ENCODE measurements at regions not wholly inside any gene's neighbourhood (a gene's known extent, or its start where the extent isn't known, plus 50 kb on each side); places are given as distances from the start of the nearest gene placed in this dataset.
A peak's percentile ranks its signal among the peaks of the same experiment; 100 is the strongest.

DNA sequence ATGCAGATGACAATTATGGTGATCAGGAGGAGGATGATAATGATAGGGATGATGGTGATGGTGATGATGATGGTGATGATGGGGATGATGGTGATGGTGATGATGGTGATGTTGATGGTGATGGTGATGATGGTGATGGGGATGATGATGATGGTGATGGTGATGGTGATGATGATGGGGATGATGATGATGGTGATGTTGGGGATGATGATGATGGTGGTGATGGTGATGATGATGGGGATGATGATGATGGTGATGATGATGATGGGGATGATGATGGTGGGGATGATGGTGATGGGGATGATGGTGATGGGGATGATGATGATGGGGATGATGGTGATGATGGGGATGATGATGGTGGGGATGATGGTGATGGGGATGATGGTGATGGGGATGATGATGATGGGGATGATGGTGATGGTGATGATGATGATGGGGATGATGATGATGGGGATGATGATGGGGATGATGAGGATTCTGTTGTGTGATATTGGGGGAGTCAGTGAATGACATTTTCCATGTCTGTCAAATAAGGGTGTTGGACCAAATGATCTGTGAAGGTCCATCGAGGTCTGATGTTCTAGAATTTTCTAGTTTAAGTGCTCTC lies 65.6 kb upstream of the RPL11 start:
- ATAC-seq (no peak), DNase-seq (no peak)
- H3K4me3 ChIP-seq (ENCODE audit: low read length): no peak overlapping the region
- WGBS: 86% methylated on average over 1 of the region's 1 CpG
- H3K4me1 ChIP-seq (ENCODE audit: control insufficient read depth, insufficient read depth, low read length): no peaks in the 10 kb centered on the region
- no peak overlapping the region for H3K27ac ChIP-seq (ENCODE audit: low read length)
- no peaks in the 10 kb centered on the region for H3K27me3 ChIP-seq (ENCODE audit: control insufficient read depth, insufficient read depth)
- intact Hi-C loops (cut with DNase I): no loop called here
- no peaks in the 10 kb centered on the region for H3K9me3 ChIP-seq (ENCODE audit: control insufficient read depth, low read length)

DNA sequence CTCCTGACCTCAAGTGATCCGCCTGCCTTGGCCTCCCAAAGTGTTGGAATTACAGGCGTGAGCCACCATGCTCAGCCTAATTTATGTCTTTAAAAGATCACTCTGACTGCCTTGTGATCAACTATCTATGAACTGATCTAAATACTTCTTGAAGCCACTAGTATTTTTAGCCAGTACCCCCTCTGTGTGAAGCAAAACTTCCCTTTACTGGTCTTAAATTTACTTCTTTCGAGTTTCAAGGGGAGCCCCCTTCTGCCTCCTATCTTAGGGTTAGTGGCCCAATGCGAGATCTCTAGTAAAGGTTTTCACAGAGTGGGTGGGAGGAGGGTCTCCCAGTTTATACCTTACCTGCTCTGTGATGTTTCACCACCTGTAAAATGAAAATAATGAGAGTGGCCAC lies 66.1 kb upstream of the RPL11 start:
- intact Hi-C loops (cut with DNase I): no loop called here
- no peak for DNase-seq
- Histone ChIP-seq H3K27ac (ENCODE audit: low read length) (no peak overlapping the region), H3K27me3 (ENCODE audit: control insufficient read depth, insufficient read depth) (no peaks in the 10 kb centered on the region), H3K4me1 (ENCODE audit: control insufficient read depth, insufficient read depth, low read length) (no peaks in the 10 kb centered on the region), H3K9me3 (ENCODE audit: control insufficient read depth, low read length) (no peaks in the 10 kb centered on the region), H3K4me3 (ENCODE audit: low read length) (no peak overlapping the region)
- 93% methylated on average over 4 of the region's 4 CpGs for WGBS
- no peak for ATAC-seq

DNA sequence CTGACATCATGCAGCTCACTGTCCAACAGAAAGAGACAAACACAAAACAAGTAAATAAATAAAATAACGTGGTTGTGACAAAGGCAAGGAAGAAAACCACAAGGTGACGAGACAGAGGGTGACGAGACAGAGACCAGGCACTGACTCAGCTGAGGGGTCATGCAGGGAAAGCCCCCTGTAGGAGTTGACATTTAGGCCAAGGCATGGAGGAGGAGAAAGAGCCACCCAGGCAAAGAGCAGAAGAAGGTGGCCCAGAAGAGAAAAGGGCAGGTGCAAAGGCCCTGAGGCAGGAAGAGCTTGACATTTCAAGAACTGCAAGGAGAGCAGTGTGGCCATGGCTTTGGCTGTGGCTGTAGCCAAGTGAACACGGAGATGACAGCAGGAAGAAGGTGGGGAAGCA lies 65.1 kb upstream of the ID3 start:
- Histone ChIP-seq H3K4me1 (ENCODE audit: control insufficient read depth, insufficient read depth, low read length) (no peaks in the 10 kb centered on the region), H3K27me3 (ENCODE audit: control insufficient read depth, insufficient read depth) (no peaks in the 10 kb centered on the region), H3K4me3 (ENCODE audit: low read length) (no peak overlapping the region), H3K9me3 (ENCODE audit: control insufficient read depth, low read length) (no peaks in the 10 kb centered on the region), H3K27ac (ENCODE audit: low read length) (no peak overlapping the region)
- no peak for DNase-seq
- intact Hi-C loops (cut with DNase I): no loop called here
- 80% methylated on average over 4 of the region's 4 CpGs for WGBS
- ATAC-seq: no peak

DNA sequence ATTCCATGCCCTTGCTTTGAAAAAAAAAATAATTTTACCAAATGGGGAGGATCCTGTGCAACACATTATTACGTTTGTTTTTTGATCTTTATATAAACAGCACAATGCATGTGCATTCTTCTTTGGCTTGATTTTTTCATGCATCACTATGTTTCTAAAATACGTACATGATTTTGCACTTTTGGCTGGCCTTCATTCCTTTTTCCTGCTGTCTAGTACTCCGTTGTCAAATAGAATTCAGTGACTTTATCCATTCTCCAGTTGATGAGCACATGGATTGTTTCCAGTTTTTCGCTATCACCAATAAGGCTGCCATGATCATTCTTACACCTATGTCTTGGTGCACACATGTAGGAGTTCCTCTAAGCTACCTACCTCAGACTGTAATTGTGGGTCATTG lies 63.0 kb upstream of the ID3 start:
- H3K4me3 ChIP-seq (ENCODE audit: low read length): no peak overlapping the region
- no peak for ATAC-seq
- H3K27me3 ChIP-seq (ENCODE audit: control insufficient read depth, insufficient read depth): no peaks in the 10 kb centered on the region
- peaks cover 3% of the 10 kb centered on the region for H3K4me1 ChIP-seq (ENCODE audit: control insufficient read depth, insufficient read depth, low read length)
- H3K27ac ChIP-seq (ENCODE audit: low read length): no peak overlapping the region
- intact Hi-C loops (cut with DNase I): no loop called here
- no peaks in the 10 kb centered on the region for H3K9me3 ChIP-seq (ENCODE audit: control insufficient read depth, low read length)
- no peak for DNase-seq
- 95% methylated on average over 4 of the region's 4 CpGs for WGBS

DNA sequence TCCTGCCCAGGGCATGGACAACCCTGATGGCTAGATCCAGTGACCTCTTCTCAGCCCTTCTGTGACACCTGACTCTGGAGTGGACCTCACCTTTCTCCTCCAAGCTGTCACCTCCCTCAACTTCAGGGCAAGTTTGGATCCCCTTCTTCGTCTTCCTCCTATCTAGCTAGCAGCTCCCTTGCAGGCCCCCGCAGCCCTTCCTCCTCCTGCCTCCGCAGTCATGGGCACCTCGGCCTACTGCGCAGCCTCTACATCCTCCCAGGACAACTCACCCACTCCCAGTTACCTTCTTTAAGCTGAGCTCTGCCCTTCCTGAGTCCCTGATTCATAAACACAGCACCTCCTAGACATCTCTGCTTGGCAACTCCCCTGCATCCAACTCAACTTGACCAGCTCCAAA lies 61.3 kb upstream of the ID3 start:
- intact Hi-C loops (cut with DNase I): no loop called here
- Histone ChIP-seq H3K27me3 (ENCODE audit: control insufficient read depth, insufficient read depth) (no peaks in the 10 kb centered on the region), H3K4me3 (ENCODE audit: low read length) (no peak overlapping the region), H3K4me1 (ENCODE audit: control insufficient read depth, insufficient read depth, low read length) (peaks cover 3% of the 10 kb centered on the region), H3K27ac (ENCODE audit: low read length) (no peak overlapping the region), H3K9me3 (ENCODE audit: control insufficient read depth, low read length) (no peaks in the 10 kb centered on the region)
- 95% methylated on average over 5 of the region's 5 CpGs for WGBS
- DNase-seq (no peak), ATAC-seq (no peak)

DNA sequence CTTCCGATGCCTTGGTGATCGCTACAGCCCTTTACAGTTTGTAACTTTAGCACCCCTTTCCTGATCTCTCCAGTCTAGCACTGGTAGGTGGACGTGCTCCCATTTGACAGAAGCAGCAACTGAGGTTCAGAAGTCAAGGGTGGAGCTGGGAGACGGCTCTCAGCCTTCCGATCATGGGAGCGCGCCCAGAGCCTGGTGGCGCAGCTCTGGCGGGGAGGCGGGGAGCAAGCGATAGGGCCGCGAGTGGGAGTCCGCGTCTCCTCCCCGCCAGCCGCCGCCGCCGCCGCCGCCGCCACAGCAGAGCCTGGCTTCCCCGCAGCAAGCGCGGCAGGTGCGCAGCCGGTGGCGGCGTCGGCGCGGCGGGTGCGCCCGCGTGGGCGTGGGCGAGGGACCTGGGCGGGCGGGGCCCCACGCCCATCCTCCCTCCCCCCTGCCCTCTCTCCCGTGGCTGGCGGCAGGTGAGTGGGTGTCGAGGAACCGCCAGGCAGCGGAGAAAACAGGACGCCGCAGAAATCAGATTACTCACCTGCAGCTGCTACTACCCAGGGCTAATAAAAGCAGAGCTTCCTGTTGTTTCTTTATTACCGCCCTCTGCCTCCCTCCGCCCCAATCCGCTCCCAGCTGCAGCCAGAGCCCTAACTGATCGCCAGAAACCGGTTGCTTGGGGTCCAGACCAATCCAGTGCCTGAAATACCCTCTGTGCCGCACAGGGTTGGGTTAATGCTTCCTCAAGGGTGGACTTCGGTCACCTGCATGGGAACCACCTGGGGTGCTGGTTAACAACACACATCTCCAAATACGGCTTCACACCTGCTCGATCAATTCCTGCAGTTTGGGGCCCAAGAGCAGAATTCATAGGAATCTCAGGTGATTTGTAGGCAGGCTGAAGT lies 60.2 kb upstream of the ID3 start:
- H3K4me3 ChIP-seq (ENCODE audit: low read length): peak overlapping the region; percentile 70
- WGBS: 8% methylated on average over 58 of the region's 58 CpGs
- ATAC-seq (peak; percentile 63 to 69), DNase-seq (peak; percentile 32 to 79 (median 72))
- H3K27me3 ChIP-seq (ENCODE audit: control insufficient read depth, insufficient read depth): no peaks in the 10 kb centered on the region
- H3K9me3 ChIP-seq (ENCODE audit: control insufficient read depth, low read length): no peaks in the 10 kb centered on the region
- H3K4me1 ChIP-seq (ENCODE audit: control insufficient read depth, insufficient read depth, low read length): peaks cover 3% of the 10 kb centered on the region
- H3K27ac ChIP-seq (ENCODE audit: low read length): no peak overlapping the region
- intact Hi-C loops (cut with DNase I): no loop called here

DNA sequence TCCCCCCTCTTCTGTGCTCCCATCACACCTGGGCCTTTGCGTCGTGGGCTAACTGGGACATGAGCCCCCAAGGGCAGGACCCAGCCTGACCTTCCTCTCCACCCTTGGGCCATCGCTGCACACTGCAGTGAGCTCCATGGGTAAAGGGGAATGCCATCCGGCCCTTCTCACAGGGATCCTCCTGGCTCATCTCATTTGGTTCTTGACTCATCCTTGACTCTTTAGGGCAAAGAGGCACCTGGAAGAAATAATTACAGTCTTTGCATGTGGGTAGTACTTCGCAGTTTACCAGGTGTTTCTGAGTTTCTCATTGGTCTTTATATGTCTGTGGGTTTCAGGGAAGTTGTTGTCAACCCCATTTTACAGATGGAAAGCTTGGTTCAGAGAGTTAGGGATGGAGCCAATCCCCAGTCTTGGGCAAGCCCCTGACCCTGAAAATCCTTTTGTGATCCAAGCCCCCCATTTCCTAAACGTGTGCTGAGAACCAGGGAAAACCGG lies 59.3 kb upstream of the ID3 start:
- DNase-seq (no peak), ATAC-seq (no peak)
- H3K9me3 ChIP-seq (ENCODE audit: control insufficient read depth, low read length): no peaks in the 10 kb centered on the region
- peaks cover 3% of the 10 kb centered on the region for H3K4me1 ChIP-seq (ENCODE audit: control insufficient read depth, insufficient read depth, low read length)
- H3K4me3 ChIP-seq (ENCODE audit: low read length): no peak overlapping the region
- H3K27me3 ChIP-seq (ENCODE audit: control insufficient read depth, insufficient read depth): no peaks in the 10 kb centered on the region
- no peak overlapping the region for H3K27ac ChIP-seq (ENCODE audit: low read length)
- WGBS: 87% methylated on average over 7 of the region's 7 CpGs
- intact Hi-C loops (cut with DNase I): no loop called here

DNA sequence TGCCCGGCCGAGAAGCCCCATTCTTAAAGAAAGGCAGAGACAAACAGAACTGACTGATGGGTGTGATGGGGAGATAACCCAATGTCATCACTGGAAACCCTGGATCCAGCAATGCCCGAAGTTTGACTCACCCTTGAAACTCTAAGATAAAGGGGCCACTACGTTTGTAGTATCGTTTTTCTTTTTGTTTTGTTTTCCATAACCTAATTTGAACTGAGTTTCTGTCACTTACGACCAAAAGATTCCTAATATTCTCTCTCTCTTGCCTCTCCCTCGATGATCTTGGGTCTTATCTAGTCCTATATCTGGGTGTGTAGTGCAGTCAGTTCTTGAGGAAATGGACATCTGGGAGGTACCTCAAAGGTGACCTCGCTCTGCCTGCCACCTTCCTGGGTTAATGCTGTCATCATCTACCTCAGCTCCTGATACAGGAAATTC lies 57.8 kb upstream of the ID3 start:
- no peak for ATAC-seq
- Histone ChIP-seq H3K27ac (ENCODE audit: low read length) (no peak overlapping the region), H3K27me3 (ENCODE audit: control insufficient read depth, insufficient read depth) (no peaks in the 10 kb centered on the region), H3K4me3 (ENCODE audit: low read length) (no peak overlapping the region), H3K4me1 (ENCODE audit: control insufficient read depth, insufficient read depth, low read length) (peaks cover 3% of the 10 kb centered on the region), H3K9me3 (ENCODE audit: control insufficient read depth, low read length) (no peaks in the 10 kb centered on the region)
- no peak for DNase-seq
- 68% methylated on average over 8 of the region's 8 CpGs for WGBS
- intact Hi-C loops (cut with DNase I): no loop called here

DNA sequence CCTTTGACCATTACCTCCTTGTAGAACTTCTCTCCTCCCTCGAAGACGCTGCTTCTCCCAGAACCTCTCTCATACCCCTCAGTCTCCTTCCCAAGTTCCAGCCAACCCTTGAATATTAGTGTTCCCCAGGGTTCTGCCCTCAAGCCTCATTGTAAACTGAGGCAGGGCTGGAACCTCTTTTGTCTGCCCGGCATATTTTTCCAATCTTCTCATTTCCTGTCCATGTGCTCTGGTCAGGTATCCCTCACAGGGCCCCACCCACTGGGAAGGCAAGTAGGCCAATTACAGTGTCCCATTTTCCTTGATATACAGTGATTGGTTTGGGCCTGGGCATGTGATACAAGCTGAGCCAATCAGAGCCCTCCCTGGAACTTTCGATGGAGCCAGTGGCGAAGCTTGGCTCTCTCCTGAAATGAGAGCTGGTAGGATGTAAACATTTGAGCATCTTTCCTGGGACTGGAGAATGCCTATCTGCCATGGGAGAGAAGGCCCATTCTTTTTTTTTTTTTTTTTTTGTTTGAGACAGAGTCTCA lies 57.1 kb upstream of the ID3 start:
- intact Hi-C loops (cut with DNase I): no loop called here
- no peak overlapping the region for H3K27ac ChIP-seq (ENCODE audit: low read length)
- H3K27me3 ChIP-seq (ENCODE audit: control insufficient read depth, insufficient read depth): no peaks in the 10 kb centered on the region
- DNase-seq (no peak), ATAC-seq (no peak)
- 93% methylated on average over 5 of the region's 5 CpGs for WGBS
- H3K4me3 ChIP-seq (ENCODE audit: low read length): no peak overlapping the region
- H3K4me1 ChIP-seq (ENCODE audit: control insufficient read depth, insufficient read depth, low read length): peaks cover 3% of the 10 kb centered on the region
- no peaks in the 10 kb centered on the region for H3K9me3 ChIP-seq (ENCODE audit: control insufficient read depth, low read length)

DNA sequence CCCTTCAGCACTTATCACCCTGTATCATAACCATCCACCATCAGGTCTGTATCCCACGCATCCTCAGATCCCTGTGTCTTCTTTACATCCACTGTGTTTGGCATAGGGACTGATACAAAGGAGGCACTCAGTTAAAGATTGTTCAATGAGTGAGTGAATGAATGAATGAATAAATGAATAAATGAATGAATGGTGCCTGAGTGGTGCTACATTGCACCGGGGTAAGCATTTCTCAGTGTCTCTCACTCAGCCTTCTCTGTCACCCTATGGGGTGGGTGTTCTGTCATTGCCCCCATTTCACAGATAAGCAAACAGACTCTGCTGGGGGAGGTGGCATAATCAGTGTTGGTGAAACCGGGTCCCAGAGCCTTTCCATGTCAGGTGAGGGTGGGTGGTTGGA lies 56.6 kb upstream of the ID3 start:
- 82% methylated on average over 3 of the region's 3 CpGs for WGBS
- Histone ChIP-seq H3K4me3 (ENCODE audit: low read length) (no peak overlapping the region), H3K4me1 (ENCODE audit: control insufficient read depth, insufficient read depth, low read length) (peaks cover 3% of the 10 kb centered on the region), H3K27ac (ENCODE audit: low read length) (no peak overlapping the region), H3K27me3 (ENCODE audit: control insufficient read depth, insufficient read depth) (no peaks in the 10 kb centered on the region), H3K9me3 (ENCODE audit: control insufficient read depth, low read length) (no peaks in the 10 kb centered on the region)
- DNase-seq: no peak
- intact Hi-C loops (cut with DNase I): no loop called here
- no peak for ATAC-seq

DNA sequence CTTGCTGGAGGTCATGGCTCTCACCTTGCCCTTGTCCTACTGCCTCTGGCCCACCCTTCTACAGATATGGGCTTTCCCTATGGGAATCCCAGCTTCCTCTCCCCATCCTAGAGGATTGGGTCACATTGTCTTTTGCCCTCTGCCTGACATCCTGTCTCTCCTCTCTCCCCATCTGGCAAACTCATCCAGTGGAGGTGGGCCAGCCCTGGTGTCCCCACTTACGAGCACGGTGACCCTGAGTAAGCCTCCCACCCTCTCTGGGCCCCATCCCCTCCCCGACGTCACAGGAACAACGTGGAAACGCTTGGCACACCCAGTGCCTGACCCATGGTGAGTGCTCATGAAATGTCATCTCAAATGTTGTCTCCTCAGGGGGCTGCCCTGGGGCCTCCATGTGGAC lies 56.1 kb upstream of the ID3 start:
- intact Hi-C loops (cut with DNase I): no loop called here
- H3K4me3 ChIP-seq (ENCODE audit: low read length): no peak overlapping the region
- H3K27me3 ChIP-seq (ENCODE audit: control insufficient read depth, insufficient read depth): no peaks in the 10 kb centered on the region
- ATAC-seq: no peak
- peaks cover 3% of the 10 kb centered on the region for H3K4me1 ChIP-seq (ENCODE audit: control insufficient read depth, insufficient read depth, low read length)
- H3K9me3 ChIP-seq (ENCODE audit: control insufficient read depth, low read length): no peaks in the 10 kb centered on the region
- H3K27ac ChIP-seq (ENCODE audit: low read length): no peak overlapping the region
- DNase-seq: no peak
- whole genome bisulfite sequencing: 50% methylated on average over 6 of the region's 6 CpGs

Measured in right cardiac atrium (tissue), 5 donors.